ENCODE measurements at regions not wholly inside any gene's neighbourhood (a gene's known extent, or its start where the extent isn't known, plus 50 kb on each side); places are given as distances from the start of the nearest gene placed in this dataset.
"Not testable (repeated sequence)": the region's sequence is repeated elsewhere in the genome, so short reads cannot be mapped to it uniquely, and the experiment has no call there.

DNA sequence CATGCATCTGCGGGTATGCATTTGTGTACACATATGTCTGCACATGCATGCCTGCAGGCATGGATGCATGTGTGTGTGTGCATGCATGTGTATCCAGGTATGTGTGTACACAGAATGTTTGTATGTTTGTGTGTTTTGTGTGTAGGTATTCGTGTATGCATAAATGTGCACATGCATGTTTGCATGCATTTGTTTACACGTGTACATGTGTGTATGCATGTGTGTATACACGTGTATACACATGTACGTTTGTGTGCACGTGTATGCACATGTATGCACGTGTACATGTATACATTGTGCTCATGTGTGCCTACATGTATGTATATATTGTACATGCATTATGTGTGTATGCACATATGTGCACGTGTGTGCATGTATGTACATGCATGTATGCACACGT is 171.4 kb upstream of the ZNF322 start:
- H3K4me3 Mint-ChIP-seq; H3K27ac Mint-ChIP-seq; ATAC-seq (replicated peaks); H3K9me3 Mint-ChIP-seq; H3K36me3 Mint-ChIP-seq (ENCODE audit: insufficient read depth); H3K4me1 Mint-ChIP-seq (ENCODE audit: low read depth in 2 of 2); H3K27me3 Mint-ChIP-seq; DNase-seq: not testable (repeated sequence)

DNA sequence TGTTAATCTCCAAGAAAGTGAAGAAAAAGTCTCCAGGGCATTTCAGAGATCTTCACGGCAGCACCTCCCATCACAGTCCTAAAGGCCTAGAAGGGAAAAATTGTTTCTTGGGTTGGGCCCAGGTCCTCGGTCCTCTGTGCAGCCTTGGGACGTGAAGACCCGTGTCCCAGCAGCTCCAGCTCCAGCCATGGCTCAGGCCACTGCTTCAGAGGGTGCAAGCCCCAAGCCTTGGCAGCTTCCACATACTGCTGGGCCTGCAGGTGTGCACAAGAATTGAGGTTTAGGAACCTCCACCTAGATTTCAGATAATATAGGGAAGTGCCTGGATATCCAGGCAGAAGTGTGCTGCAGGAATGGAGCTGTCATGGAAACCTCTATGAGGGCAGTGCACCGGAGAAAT is 176.2 kb upstream of the ZNF322 start:
- not testable (repeated sequence) for H3K27ac Mint-ChIP-seq; ATAC-seq (replicated peaks); H3K4me1 Mint-ChIP-seq (ENCODE audit: low read depth in 2 of 2); H3K4me3 Mint-ChIP-seq; H3K27me3 Mint-ChIP-seq; DNase-seq; H3K36me3 Mint-ChIP-seq (ENCODE audit: insufficient read depth); H3K9me3 Mint-ChIP-seq

DNA sequence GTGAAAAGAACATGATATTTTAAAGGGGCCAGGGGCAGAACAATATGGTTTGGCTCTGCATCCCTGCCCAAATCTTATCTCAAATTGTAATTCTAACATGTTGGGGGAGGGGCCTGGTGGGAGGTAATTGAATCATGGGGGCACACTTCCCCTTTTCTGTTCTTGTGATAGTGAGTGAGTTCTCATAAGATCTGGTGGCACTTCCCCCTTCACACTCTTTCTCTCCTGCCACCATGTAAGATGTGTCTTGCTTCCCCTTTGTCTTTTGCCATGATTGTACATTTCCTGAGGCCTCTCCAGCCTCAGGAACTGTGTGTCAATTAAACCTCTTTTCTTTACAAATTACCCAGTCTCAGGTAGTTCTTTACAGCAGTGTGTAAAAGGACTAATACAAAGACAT is 177.1 kb upstream of the ZNF322 start:
- not testable (repeated sequence) for H3K27ac Mint-ChIP-seq; H3K36me3 Mint-ChIP-seq (ENCODE audit: insufficient read depth); H3K4me3 Mint-ChIP-seq; H3K4me1 Mint-ChIP-seq (ENCODE audit: low read depth in 2 of 2); H3K9me3 Mint-ChIP-seq; ATAC-seq (replicated peaks); H3K27me3 Mint-ChIP-seq; DNase-seq

DNA sequence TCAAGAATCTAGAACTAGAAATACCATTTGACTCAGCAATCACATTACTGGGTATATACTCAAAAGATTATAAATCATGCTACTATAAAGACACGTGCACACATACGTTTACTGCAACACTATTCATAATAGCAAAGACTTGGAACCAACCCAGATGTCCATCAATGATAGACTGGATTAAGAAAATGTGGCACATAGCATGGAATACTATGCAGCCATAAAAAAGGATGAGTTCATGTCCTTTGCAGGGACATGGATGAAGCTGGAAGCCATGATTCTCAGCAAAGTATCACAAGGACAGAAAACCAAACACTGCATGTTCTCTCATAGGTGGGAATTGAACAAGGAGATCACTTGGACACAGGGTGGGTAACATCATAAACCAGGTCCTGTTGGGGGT is 185.3 kb upstream of the ZNF322 start:
- not testable (repeated sequence) for H3K4me3 Mint-ChIP-seq; H3K9me3 Mint-ChIP-seq; H3K27me3 Mint-ChIP-seq; DNase-seq; H3K36me3 Mint-ChIP-seq (ENCODE audit: insufficient read depth); H3K4me1 Mint-ChIP-seq (ENCODE audit: low read depth in 2 of 2); H3K27ac Mint-ChIP-seq; ATAC-seq (replicated peaks)

DNA sequence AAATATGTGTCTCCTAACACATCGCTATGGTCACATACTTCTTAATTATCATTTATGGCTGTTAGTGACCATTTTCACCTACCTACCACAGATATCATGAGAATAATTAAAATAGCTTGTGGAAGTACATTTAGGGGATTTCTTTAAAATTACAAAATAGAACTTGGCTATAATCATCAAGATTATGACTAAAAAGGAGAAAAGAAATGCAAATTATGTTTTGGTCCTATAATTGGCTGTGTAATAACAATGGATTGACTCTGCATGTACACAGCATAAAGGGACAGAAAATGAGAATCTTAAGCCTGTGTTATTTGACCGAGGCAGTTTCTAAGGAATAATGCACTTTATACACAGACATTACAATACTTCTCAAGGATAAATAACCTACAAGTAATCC is 197.7 kb upstream of the ZNF322 start:
- DNase-seq; H3K4me1 Mint-ChIP-seq (ENCODE audit: low read depth in 2 of 2); H3K9me3 Mint-ChIP-seq; H3K27ac Mint-ChIP-seq; ATAC-seq (replicated peaks); H3K36me3 Mint-ChIP-seq (ENCODE audit: insufficient read depth); H3K27me3 Mint-ChIP-seq; H3K4me3 Mint-ChIP-seq: not testable (repeated sequence)

DNA sequence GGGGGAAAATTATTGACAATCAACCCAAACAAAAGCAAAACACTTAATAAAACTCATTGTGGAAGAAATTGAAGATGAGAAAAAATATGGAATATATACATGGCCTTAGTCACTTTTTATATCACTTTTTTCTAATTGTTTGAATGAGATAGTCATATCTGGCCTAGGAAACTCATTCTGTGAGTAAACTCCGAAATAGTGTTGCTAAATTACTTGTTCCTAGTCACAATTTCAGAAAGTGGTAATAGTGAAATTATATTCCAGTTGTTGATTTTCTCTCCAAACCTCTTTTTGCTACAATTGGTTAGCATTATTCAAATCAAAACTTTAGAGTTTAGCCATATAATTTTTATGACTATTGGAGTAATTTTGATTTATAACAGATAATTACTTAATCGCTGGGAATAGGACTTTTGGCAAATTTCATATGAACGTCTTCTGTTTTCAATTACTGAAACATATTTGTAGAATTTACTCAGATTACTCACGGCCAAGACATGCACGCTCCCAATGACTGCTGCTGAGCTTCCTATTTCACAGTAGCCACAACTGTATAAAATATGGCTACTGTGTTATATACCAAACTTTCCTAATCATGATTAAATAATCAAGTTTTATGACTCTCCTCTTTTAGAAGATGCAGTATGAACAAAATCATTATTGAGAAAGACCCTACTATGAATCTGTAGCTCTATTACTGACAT is 199.7 kb upstream of the ZNF322 start:
- not testable (repeated sequence) for H3K4me3 Mint-ChIP-seq; DNase-seq; H3K36me3 Mint-ChIP-seq (ENCODE audit: insufficient read depth); H3K27ac Mint-ChIP-seq; H3K27me3 Mint-ChIP-seq; ATAC-seq (replicated peaks); H3K4me1 Mint-ChIP-seq (ENCODE audit: low read depth in 2 of 2); H3K9me3 Mint-ChIP-seq

DNA sequence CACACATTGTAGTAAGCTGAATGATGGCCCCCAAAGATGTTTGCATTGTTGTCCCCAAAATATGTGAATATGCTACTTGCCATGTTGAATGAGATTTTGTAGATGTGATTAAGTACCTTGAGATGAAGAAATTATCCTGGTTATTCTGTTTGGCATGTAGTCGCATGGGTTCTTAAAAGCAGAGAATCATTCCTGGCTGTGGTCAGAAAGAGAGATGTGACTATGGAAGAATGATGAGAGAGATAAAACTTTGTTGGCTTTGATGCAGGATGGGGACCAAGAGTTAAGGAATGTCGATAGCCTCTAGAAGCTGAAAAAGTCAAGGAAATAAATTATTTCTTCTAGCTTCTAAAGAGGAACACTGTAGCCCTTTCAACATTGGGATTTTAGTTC is 200.2 kb upstream of the ZNF322 start:
- not testable (repeated sequence) for H3K9me3 Mint-ChIP-seq; H3K4me3 Mint-ChIP-seq; DNase-seq; H3K4me1 Mint-ChIP-seq (ENCODE audit: low read depth in 2 of 2); H3K27me3 Mint-ChIP-seq; ATAC-seq (replicated peaks); H3K36me3 Mint-ChIP-seq (ENCODE audit: insufficient read depth); H3K27ac Mint-ChIP-seq

DNA sequence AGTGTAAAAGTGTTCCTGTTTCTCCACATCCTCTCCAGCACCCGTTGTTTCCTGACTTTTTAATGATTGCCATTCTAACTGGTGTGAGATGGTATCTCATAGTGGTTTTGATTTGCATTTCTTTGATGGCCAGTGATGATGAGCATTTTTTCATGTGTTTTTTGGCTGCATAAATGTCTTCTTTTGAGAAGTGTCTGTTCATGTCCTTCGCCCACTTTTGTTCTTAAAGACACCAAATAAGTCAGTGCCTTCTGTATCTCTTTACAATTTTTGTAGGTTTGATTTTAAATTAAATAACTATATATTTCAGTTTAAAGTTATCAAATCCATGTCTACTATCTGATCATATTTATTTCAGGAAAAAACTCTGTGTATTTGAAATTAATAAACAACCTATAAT is 202.4 kb upstream of the ZNF322 start:
- not testable (repeated sequence) for H3K9me3 Mint-ChIP-seq; H3K4me3 Mint-ChIP-seq; H3K27me3 Mint-ChIP-seq; H3K27ac Mint-ChIP-seq; ATAC-seq (replicated peaks); DNase-seq; H3K4me1 Mint-ChIP-seq (ENCODE audit: low read depth in 2 of 2); H3K36me3 Mint-ChIP-seq (ENCODE audit: insufficient read depth)

DNA sequence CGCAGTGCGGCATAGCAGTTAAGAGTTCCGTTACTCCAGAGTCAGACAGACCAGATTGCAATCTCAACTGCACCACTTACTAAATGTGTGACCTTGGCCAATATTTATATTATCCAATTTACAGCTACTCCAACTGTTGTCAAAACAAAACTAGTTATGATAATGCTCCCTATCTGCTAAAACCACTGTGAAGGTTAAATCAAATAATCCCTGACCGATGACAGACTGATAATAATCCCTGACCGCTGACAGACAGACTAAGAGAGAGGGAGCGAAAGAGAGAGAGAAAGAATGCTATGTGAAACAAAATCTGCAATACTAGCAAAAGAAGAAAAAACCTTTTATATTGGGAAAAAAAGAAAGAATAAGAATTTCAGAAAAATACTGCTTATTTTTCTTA is 204.1 kb upstream of the ZNF322 start:
- not testable (repeated sequence) for H3K36me3 Mint-ChIP-seq (ENCODE audit: insufficient read depth); ATAC-seq (replicated peaks); H3K4me3 Mint-ChIP-seq; DNase-seq; H3K27me3 Mint-ChIP-seq; H3K4me1 Mint-ChIP-seq (ENCODE audit: low read depth in 2 of 2); H3K27ac Mint-ChIP-seq; H3K9me3 Mint-ChIP-seq

DNA sequence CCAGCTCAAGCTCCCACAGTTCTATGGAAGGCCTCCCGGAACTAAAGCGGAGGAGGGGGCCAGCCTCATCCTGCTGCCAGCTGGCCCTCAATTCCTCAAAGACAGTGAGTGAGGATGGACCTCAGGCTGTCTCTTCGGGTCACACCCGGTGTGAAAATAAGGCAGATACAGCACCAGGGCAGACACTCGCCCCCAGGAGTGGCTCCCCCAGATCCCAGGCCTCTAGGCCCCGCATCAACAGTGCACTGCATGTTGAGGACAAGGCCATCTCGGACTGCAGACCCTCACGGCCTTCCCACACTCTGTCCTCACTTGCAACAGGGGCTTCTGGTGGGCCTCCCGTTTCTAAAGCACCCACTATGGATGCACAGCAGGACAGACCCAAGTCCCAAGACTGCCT is 239.2 kb upstream of the ZNF322 start:
- ATAC-seq (replicated peaks); H3K27ac Mint-ChIP-seq; H3K4me3 Mint-ChIP-seq: not testable (repeated sequence)

DNA sequence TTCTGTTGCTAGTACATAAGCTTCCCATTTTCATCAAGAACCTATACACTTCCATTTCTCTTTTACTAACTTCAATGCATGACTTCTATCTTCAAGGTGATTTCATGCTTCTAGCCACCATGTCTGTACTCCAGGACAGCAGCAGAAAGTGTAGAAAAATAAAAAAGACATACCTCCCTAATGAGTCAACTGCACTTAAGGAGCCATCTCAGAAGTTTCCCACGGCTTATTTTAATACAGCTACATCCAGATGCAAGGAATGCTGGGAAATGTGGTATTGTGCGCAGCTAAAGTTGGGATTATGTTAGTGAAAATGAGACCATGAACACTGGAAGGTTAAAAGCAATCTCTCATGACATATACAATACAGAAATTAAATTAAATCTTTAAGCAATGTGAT is 264.7 kb upstream of the ZNF322 start:
- not testable (repeated sequence) for H3K27me3 Mint-ChIP-seq; H3K27ac Mint-ChIP-seq; ATAC-seq (replicated peaks); H3K4me3 Mint-ChIP-seq; DNase-seq; H3K4me1 Mint-ChIP-seq (ENCODE audit: low read depth in 2 of 2); H3K36me3 Mint-ChIP-seq (ENCODE audit: insufficient read depth); H3K9me3 Mint-ChIP-seq

More for the DNA sequence above, 239.2 kb upstream of the ZNF322 start:
- not testable (repeated sequence) for H3K4me1 Mint-ChIP-seq (ENCODE audit: low read depth in 2 of 2); H3K9me3 Mint-ChIP-seq; H3K27me3 Mint-ChIP-seq; DNase-seq; H3K36me3 Mint-ChIP-seq (ENCODE audit: insufficient read depth)

DNA sequence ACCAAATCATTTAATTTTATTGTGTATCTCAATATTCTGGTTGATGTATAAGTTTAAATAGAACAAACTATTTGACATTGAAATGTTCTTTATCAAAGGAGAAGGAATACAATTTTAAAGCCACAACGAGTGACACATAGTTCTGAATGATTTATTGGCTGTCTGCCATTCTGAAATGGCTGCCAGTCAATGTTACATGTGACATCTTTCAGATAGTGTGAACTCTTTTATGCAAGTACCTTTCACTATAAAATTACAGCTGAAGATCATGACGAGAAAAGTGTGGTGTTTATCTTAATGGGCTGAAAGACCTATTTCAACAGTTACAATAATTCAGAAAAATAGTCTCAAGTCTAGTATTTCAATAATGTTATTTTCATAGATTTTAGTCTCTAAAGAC is 268.6 kb upstream of the ZNF322 start:
- not testable (repeated sequence) for H3K36me3 Mint-ChIP-seq (ENCODE audit: insufficient read depth); H3K27me3 Mint-ChIP-seq; H3K4me1 Mint-ChIP-seq (ENCODE audit: low read depth in 2 of 2); H3K4me3 Mint-ChIP-seq; DNase-seq; ATAC-seq (replicated peaks); H3K9me3 Mint-ChIP-seq; H3K27ac Mint-ChIP-seq

DNA sequence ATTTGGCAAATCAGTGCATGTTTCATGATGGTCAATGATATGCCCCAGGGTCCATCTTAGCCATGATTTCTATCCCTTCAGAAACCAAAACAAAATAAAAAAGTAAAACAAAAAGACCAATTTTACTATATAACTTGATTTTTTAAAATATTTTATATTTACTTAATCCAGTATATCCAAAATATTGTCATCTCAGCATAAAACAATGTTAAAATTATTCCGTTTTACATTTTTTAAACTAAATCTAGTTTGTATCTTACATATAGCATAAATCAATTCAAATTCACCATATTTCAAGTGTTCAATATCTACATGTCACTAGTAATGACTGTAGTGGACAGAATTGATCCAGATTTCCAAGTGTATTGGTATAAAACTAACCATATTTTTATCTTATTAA is 277.7 kb upstream of the ZNF322 start:
- not testable (repeated sequence) for H3K4me1 Mint-ChIP-seq (ENCODE audit: low read depth in 2 of 2); DNase-seq; ATAC-seq (replicated peaks); H3K9me3 Mint-ChIP-seq; H3K4me3 Mint-ChIP-seq; H3K36me3 Mint-ChIP-seq (ENCODE audit: insufficient read depth); H3K27me3 Mint-ChIP-seq; H3K27ac Mint-ChIP-seq

DNA sequence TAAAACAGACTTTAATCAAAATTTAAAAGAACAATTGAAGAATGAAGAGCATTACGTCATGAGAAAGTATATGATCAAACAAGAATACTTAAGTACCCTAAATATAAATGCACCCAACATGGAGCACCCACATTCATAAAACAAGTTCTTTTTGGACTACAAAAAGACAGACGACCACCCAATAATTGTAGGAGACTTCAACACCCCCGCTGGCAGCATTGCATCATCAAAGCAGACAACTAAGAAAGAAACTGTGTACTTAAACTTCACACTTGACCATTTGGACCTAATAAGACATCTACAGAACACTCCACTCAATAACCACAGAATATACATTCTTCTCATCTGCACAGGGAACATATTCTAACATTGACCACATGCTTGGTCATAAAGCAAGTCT is 291.7 kb upstream of the ZNF322 start:
- H3K27me3 Mint-ChIP-seq; H3K4me3 Mint-ChIP-seq; H3K27ac Mint-ChIP-seq; H3K36me3 Mint-ChIP-seq (ENCODE audit: insufficient read depth); DNase-seq; H3K9me3 Mint-ChIP-seq; H3K4me1 Mint-ChIP-seq (ENCODE audit: low read depth in 2 of 2); ATAC-seq (replicated peaks): not testable (repeated sequence)

DNA sequence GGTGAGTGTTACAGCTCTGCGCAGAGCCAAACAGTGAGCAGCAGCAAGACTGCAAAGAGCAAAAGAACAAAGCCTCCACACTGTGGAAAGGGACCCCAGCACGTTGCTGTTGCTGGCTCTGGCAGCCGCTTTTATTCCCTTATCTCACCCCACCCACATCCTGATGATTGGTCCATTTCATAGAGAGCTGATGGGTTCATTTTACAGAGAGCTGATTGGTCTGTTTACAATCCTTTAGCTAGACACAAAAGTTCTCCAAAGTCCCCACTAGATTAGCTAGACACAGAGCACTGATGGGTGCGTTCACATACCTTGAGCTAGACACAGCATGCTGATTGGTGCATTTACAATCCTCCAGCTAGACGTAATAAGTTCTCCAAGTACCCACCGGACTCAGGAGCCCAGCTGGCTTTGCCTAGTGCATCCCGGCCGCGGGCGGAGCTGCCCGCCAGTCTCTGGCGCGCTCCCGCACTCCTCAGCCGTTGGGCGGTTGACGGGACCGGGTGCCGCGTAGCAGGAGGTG is 291.4 kb upstream of the PRSS16 start:
- not testable (repeated sequence) for H3K27me3 Mint-ChIP-seq; H3K9me3 Mint-ChIP-seq; H3K36me3 Mint-ChIP-seq (ENCODE audit: insufficient read depth); H3K4me1 Mint-ChIP-seq (ENCODE audit: low read depth in 2 of 2)
- H3K27ac Mint-ChIP-seq, result peak overlapping the region; percentile 32 to 66
- peak; percentile 10 to 60 (median 23) for DNase-seq
- H3K4me3 Mint-ChIP-seq, result peak overlapping the region; percentile 71 to 79
- ATAC-seq (replicated peaks), result peak; percentile 42

Measured in effector memory CD8-positive, alpha-beta T cell (primary cell).